Muscle of leg (tissue), 3 donors: ENCODE measurements at regions not wholly inside any gene's neighbourhood (a gene's known extent, or its start where the extent isn't known, plus 50 kb on each side); places are given as distances from the start of the nearest gene placed in this dataset.

Experiments
- DNase-seq: peaks from one replicate; pipeline ENCODE4 v3.0.0; 2013
- H3K27ac ChIP-seq: one replicate; pipeline ENCODE4 v1.5.1; 2013; ENCODE audit warnings: mild to moderate bottlenecking, low read length, control low read depth
- H3K27me3 ChIP-seq: one replicate; pipeline ENCODE4 v1.6.1; 2013; ENCODE audit warnings: low read length; ENCODE audit not compliant: control insufficient read depth, insufficient read depth
- H3K36me3 ChIP-seq: one replicate; pipeline ENCODE4 v1.6.1; 2013; ENCODE audit warnings: low read length; ENCODE audit not compliant: control insufficient read depth, insufficient read depth
- H3K4me1 ChIP-seq: one replicate; pipeline ENCODE4 v1.6.1; 2013; ENCODE audit warnings: low read length; ENCODE audit not compliant: control insufficient read depth, insufficient read depth
- H3K4me3 ChIP-seq: one replicate; pipeline ENCODE4 v1.5.1; 2013; ENCODE audit warnings: low read length, control low read depth
- H3K9me3 ChIP-seq: replicated peaks from 2 replicates; pipeline ENCODE4 v1.6.1; 2013; ENCODE audit warnings: low read depth, low read length; ENCODE audit not compliant: control insufficient read depth
- WGBS: methylation state at CpG from one replicate; pipeline ENCODE4 v1.1.5; 2013; ENCODE audit warnings: missing lambda C conversion rate; ENCODE audit not compliant: insufficient coverage; 5-methylcytosine and 5-hydroxymethylcytosine counted together

GRCh38 chr12:42786400-42787148, 197.0 kb upstream of the PRICKLE1 start:
- Histone ChIP-seq H3K9me3 (no peaks in the 10 kb centered on the region), H3K27me3 (no peaks in the 10 kb centered on the region), H3K4me3 (no peak overlapping the region), H3K36me3 (no peaks in the 10 kb centered on the region), H3K27ac (no peak overlapping the region), H3K4me1 (no peaks in the 10 kb centered on the region)
- DNase-seq: no peak
- no CpG with 5 or more reads among the region's 5 CpGs for WGBS

- Histone ChIP-seq H3K4me1 (no peaks in the 10 kb centered on the region), H3K36me3 (no peaks in the 10 kb centered on the region), H3K4me3 (no peak overlapping the region), H3K27ac (no peak overlapping the region), H3K9me3 (no peaks in the 10 kb centered on the region), H3K27me3 (no peaks in the 10 kb centered on the region)
- no peak for DNase-seq
- no CpG with 5 or more reads among the region's 2 CpGs for WGBS
Measured at GRCh38 chr12:42785944-42786343, 196.4 kb upstream of the PRICKLE1 start.

- H3K4me3 ChIP-seq: no peak overlapping the region
- no peaks in the 10 kb centered on the region for H3K9me3 ChIP-seq
- H3K27me3 ChIP-seq: no peaks in the 10 kb centered on the region
- no CpG with 5 or more reads among the region's 1 CpG for WGBS
- DNase-seq: no peak
- no peaks in the 10 kb centered on the region for H3K36me3 ChIP-seq
- no peaks in the 10 kb centered on the region for H3K4me1 ChIP-seq
- H3K27ac ChIP-seq: no peak overlapping the region
Measured at GRCh38 chr12:42780671-42781070, 191.1 kb upstream of the PRICKLE1 start.

GRCh38 chr12:42779186-42779859, 189.8 kb upstream of the PRICKLE1 start:
- WGBS: 74% methylated on average over 5 of the region's 7 CpGs
- no peak for DNase-seq
- no peaks in the 10 kb centered on the region for H3K36me3 ChIP-seq
- no peaks in the 10 kb centered on the region for H3K9me3 ChIP-seq
- no peaks in the 10 kb centered on the region for H3K4me1 ChIP-seq
- no peak overlapping the region for H3K4me3 ChIP-seq
- H3K27me3 ChIP-seq: no peaks in the 10 kb centered on the region
- H3K27ac ChIP-seq: no peak overlapping the region

- Histone ChIP-seq H3K36me3 (no peaks in the 10 kb centered on the region), H3K9me3 (peaks cover 5% of the 10 kb centered on the region), H3K4me3 (no peak overlapping the region), H3K27ac (no peak overlapping the region), H3K27me3 (no peaks in the 10 kb centered on the region), H3K4me1 (no peaks in the 10 kb centered on the region)
- no peak for DNase-seq
- 47% methylated on average over 4 of the region's 9 CpGs for WGBS
Measured at GRCh38 chr12:42776396-42776795, 186.8 kb upstream of the PRICKLE1 start.

- Histone ChIP-seq H3K36me3 (no peaks in the 10 kb centered on the region), H3K4me3 (no peak overlapping the region), H3K27me3 (no peaks in the 10 kb centered on the region), H3K27ac (no peak overlapping the region), H3K4me1 (no peaks in the 10 kb centered on the region), H3K9me3 (peaks cover 5% of the 10 kb centered on the region)
- no peak for DNase-seq
- no CpG with 5 or more reads among the region's 3 CpGs for WGBS
Measured at GRCh38 chr12:42774238-42774637, 184.7 kb upstream of the PRICKLE1 start.

GRCh38 chr12:42770261-42770660, 180.7 kb upstream of the PRICKLE1 start:
- WGBS: no CpG with 5 or more reads among the region's 3 CpGs
- Histone ChIP-seq H3K4me1 (no peaks in the 10 kb centered on the region), H3K9me3 (peaks cover 5% of the 10 kb centered on the region), H3K27me3 (no peaks in the 10 kb centered on the region), H3K27ac (no peak overlapping the region), H3K36me3 (no peaks in the 10 kb centered on the region), H3K4me3 (no peak overlapping the region)
- DNase-seq: no peak

GRCh38 chr12:42769455-42769854, 179.9 kb upstream of the PRICKLE1 start:
- Histone ChIP-seq H3K36me3 (no peaks in the 10 kb centered on the region), H3K27ac (no peak overlapping the region), H3K4me1 (no peaks in the 10 kb centered on the region), H3K4me3 (no peak overlapping the region), H3K27me3 (no peaks in the 10 kb centered on the region), H3K9me3 (peaks cover 5% of the 10 kb centered on the region)
- 14% methylated on average over 1 of the region's 1 CpG for WGBS
- no peak for DNase-seq

GRCh38 chr12:42767998-42768397, 178.5 kb upstream of the PRICKLE1 start:
- 93% methylated on average over 3 of the region's 4 CpGs for WGBS
- no peaks in the 10 kb centered on the region for H3K36me3 ChIP-seq
- no peak overlapping the region for H3K4me3 ChIP-seq
- H3K9me3 ChIP-seq: peaks cover 5% of the 10 kb centered on the region
- no peak for DNase-seq
- no peaks in the 10 kb centered on the region for H3K27me3 ChIP-seq
- H3K4me1 ChIP-seq: no peaks in the 10 kb centered on the region
- no peak overlapping the region for H3K27ac ChIP-seq

- DNase-seq: no peak
- Histone ChIP-seq H3K27ac (no peak overlapping the region), H3K9me3 (peaks cover 5% of the 10 kb centered on the region), H3K4me3 (no peak overlapping the region), H3K36me3 (no peaks in the 10 kb centered on the region), H3K4me1 (no peaks in the 10 kb centered on the region), H3K27me3 (no peaks in the 10 kb centered on the region)
- 93% methylated on average over 4 of the region's 7 CpGs for WGBS
Measured at GRCh38 chr12:42767326-42767954, 177.9 kb upstream of the PRICKLE1 start.
